ENCODE measurements at regions not wholly inside any gene's neighbourhood (a gene's known extent, or its start where the extent isn't known, plus 50 kb on each side); places are given as distances from the start of the nearest gene placed in this dataset.

DNA sequence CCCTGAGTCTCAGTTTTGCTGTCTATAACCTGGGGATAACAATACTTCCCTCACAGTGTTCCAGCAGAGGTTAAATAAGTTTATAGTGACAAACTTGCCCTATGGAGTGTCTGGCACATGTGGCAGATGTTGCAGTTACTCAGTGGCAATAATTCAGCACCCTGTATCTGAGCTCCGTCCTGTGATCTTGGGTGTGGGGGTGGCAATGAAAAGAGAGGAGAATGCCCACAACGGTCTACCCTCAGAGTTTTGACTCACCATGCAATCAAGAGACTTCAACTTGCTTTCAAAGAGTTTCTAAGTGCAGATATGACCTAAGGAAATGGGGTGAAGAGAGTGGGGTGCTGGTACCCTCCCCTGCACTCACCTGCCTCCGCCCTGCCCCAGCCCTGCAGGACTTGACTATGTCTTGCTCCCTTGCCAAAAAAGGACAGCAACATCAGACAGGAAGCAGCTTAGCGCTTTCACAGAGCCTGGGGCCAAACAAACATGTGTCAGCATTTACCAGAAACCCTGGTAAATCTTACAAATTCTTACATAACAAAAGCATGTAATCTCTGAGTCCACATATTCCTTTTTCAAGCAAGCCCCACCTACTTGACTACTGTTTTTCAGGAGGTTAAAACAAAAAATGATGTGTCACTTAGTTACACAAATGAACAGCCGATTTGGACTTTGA, 185.1 kb upstream of the CAMK1G start:
- DNase-seq, result no peak
- CTCF ChIA-PET, result no interaction called here

DNA sequence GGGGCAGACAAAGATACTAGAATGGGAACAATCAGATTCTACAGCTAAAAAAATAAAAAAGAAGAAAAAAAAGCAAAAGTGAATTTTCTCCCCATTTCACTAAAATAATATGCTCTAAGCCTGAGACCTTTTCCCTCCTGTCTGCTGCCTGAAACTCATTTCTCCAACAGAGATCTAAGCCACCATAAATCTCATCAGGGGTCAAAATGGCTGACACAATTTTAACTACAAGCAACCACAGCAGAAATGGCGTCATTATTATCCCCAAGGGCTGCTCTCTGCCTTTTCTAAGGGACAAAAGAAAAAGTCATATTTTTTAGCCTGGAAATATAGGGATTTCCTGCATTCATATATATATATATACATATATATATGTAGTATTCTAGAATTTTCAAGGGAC, 183.7 kb upstream of the CAMK1G start:
- CTCF ChIA-PET, result no interaction called here
- H3K9me3 Mint-ChIP-seq, result no peaks in the 10 kb centered on the region
- intact Hi-C loops (cut with micrococcal nuclease), result no loop called here

More for the DNA sequence above, 185.1 kb upstream of the CAMK1G start:
- Mint-ChIP-seq H3K4me3 (no peak overlapping the region), H3K4me1 (ENCODE audit: low read depth) (no peaks in the 10 kb centered on the region), H3K9me3 (no peaks in the 10 kb centered on the region), H3K36me3 (ENCODE audit: low read depth) (no peaks in the 10 kb centered on the region), H3K27me3 (peaks cover 10% of the 10 kb centered on the region), H3K27ac (no peak overlapping the region)
- no peak for ATAC-seq
- POLR2A ChIA-PET, result no interaction called here
- TF ChIP-seq, protein P1, sequence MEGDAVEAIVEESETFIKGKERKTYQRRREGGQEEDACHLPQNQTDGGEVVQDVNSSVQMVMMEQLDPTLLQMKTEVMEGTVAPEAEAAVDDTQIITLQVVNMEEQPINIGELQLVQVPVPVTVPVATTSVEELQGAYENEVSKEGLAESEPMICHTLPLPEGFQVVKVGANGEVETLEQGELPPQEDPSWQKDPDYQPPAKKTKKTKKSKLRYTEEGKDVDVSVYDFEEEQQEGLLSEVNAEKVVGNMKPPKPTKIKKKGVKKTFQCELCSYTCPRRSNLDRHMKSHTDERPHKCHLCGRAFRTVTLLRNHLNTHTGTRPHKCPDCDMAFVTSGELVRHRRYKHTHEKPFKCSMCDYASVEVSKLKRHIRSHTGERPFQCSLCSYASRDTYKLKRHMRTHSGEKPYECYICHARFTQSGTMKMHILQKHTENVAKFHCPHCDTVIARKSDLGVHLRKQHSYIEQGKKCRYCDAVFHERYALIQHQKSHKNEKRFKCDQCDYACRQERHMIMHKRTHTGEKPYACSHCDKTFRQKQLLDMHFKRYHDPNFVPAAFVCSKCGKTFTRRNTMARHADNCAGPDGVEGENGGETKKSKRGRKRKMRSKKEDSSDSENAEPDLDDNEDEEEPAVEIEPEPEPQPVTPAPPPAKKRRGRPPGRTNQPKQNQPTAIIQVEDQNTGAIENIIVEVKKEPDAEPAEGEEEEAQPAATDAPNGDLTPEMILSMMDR (IDR thresholded peaks at IDR 0.05), result no peak
- intact Hi-C loops (cut with micrococcal nuclease), result no loop called here

DNA sequence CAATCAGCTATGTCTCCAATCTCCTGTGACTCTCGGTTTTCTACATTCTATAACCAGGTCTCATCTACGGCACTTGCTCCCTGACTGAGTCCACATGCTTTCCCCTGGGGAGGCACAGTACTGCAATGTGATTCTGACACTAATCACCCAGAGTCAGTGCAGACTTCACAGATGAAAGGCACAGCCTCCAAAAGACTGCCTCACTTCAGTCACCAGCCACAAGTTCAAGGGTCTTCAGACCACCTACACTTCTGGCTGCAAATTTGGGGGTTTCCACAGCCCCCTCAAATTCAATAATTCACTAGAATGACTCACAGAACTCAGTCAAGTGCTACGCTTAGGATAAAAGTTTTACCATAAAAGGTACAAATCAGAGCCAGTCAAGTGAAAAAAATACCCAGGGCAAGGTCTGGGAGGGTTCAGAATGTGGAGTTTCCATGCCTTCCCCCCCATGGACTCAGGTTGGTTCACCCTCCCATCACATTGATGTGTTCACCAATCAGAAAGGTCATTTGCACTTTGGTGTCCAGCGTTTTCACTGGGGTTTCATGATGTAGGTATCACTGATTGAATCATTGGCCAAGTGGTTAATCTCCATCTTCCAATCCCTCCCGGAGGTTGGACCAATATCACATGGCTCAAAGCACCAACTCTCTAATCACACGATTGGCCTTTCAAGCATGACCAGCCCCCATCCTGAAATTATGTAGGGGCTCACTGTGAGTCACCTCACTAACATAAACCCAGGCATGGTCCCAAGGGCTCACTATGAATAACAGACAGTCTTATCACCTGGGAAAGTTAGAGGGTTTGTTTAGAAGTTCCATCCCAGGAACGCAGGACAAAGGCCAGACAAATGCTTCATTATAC, 182.9 kb upstream of the CAMK1G start:
- CTCF ChIA-PET, result no interaction called here
- POLR2A ChIA-PET, result no interaction called here
- Mint-ChIP-seq H3K9me3 (no peaks in the 10 kb centered on the region), H3K27me3 (peaks cover 4% of the 10 kb centered on the region), H3K4me1 (ENCODE audit: low read depth) (no peaks in the 10 kb centered on the region), H3K4me3 (no peak overlapping the region), H3K36me3 (ENCODE audit: low read depth) (no peaks in the 10 kb centered on the region), H3K27ac (no peak overlapping the region)
- intact Hi-C loops (cut with micrococcal nuclease), result no loop called here
- TF ChIP-seq, protein P1 (IDR thresholded peaks at IDR 0.05), result no peak
- DNase-seq (no peak), ATAC-seq (no peak)

More for the DNA sequence above, 183.7 kb upstream of the CAMK1G start:
- TF ChIP-seq, protein P1 (IDR thresholded peaks at IDR 0.05), result no peak
- no peak overlapping the region for H3K27ac Mint-ChIP-seq
- DNase-seq, result no peak
- POLR2A ChIA-PET, result no interaction called here
- ATAC-seq, result no peak
- H3K36me3 Mint-ChIP-seq (ENCODE audit: low read depth), result no peaks in the 10 kb centered on the region
- no peak overlapping the region for H3K4me3 Mint-ChIP-seq
- H3K27me3 Mint-ChIP-seq, result peaks cover 9% of the 10 kb centered on the region
- H3K4me1 Mint-ChIP-seq (ENCODE audit: low read depth), result no peaks in the 10 kb centered on the region

DNA sequence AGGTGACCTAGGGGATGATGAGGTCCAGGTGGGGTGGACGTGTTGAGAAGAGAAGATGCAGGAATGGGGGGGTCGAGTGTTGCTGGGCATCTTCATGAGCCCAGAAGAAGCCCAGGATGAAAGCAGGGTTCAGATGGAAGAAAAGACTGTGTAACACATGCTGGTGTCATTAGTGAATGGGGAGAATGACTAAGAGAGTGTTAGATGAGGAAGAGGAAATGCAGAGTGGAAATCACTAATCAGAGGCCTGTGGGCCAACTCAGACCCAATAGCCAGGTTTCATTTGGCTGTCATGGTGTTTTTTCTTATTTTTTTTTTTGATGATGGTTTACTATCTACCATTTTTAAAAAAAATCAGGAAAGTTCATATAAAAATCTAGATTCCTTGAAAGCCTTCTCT, 180.8 kb upstream of the CAMK1G start:
- H3K9me3 Mint-ChIP-seq, result no peaks in the 10 kb centered on the region
- H3K4me1 Mint-ChIP-seq (ENCODE audit: low read depth), result no peaks in the 10 kb centered on the region
- no peak overlapping the region for H3K27ac Mint-ChIP-seq
- ATAC-seq, result no peak
- no peak for DNase-seq
- TF ChIP-seq, protein P1 (IDR thresholded peaks at IDR 0.05), result no peak
- intact Hi-C loops (cut with micrococcal nuclease), result no loop called here
- H3K27me3 Mint-ChIP-seq, result peaks cover 2% of the 10 kb centered on the region
- POLR2A ChIA-PET, result no interaction called here
- CTCF ChIA-PET, result no interaction called here
- no peaks in the 10 kb centered on the region for H3K36me3 Mint-ChIP-seq (ENCODE audit: low read depth)
- H3K4me3 Mint-ChIP-seq, result no peak overlapping the region

DNA sequence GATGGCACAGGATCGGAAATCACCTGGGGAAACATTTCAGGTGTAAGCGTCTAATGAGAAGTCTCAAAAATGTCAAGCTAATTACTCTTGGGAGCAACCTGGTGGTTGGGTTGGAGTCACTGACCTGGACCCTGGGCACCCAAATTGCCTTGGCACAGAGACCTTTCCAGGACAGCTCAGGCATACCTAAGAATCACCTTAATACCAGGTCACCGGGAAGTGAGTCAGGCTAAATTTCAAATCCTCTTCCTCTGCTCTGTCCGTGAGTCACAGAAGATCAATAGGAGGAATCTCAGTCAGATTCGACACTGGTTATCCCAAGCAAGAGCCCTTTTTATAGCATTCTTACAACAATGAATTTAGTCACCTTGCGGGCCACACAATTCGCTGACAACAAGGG, 179.6 kb upstream of the CAMK1G start:
- POLR2A ChIA-PET, result no interaction called here
- no peak for ATAC-seq
- TF ChIP-seq, protein P1 (IDR thresholded peaks at IDR 0.05), result no peak

More for the DNA sequence above, 179.6 kb upstream of the CAMK1G start:
- CTCF ChIA-PET, result no interaction called here
- no peak overlapping the region for H3K27ac Mint-ChIP-seq
- H3K4me3 Mint-ChIP-seq, result no peak overlapping the region
- peaks cover 3% of the 10 kb centered on the region for H3K27me3 Mint-ChIP-seq
- H3K9me3 Mint-ChIP-seq, result no peaks in the 10 kb centered on the region
- no peak for DNase-seq
- intact Hi-C loops (cut with micrococcal nuclease), result no loop called here
- no peaks in the 10 kb centered on the region for H3K36me3 Mint-ChIP-seq (ENCODE audit: low read depth)
- no peaks in the 10 kb centered on the region for H3K4me1 Mint-ChIP-seq (ENCODE audit: low read depth)
